ENCODE measurements at regions not wholly inside any gene's neighbourhood (a gene's known extent, or its start where the extent isn't known, plus 50 kb on each side); places are given as distances from the start of the nearest gene placed in this dataset.

DNA sequence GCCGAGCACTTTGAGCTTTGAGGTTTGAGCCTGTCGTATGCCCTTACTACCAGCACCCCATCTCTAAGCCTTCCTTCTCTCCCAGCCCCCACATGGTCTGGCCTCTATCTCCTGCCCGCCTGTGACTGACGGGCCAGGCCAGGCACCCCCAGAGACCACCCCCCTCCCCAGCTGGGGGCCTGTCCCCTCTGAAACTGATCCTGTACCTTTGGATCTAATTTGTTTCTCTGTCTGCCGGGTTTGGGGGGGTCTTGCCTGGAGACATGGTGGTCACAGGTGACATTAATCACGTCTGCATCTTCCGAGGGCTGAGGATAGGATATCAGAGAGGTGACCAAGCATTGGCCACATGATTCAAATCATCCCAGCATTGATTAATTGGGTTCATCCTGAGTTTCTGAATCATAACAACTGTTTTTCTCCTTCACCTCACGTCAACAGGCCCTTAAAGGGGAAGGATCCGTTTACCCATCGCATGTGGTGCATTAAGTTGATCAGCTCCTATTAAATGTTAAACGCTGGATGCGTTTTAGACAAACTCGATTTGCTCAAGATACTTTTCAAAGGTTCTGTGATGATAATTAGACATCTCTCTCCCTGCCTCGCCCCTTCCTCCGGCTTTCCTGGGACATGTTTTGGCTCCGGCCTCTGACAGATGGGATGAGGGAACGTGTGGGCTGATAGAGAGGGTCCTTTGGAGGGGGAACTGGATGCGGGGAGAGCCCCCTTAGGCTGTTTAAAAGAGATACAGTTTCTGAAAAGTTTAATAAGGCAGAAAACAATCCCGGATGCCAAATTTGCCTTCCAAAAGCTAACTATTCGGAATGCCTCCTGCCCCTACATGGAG, 63.3 kb upstream of the TBX3 start:
- Histone ChIP-seq H3K27me3 (ENCODE audit: insufficient read depth, low read length) (no peaks in the 10 kb centered on the region; the same call in 1 of the 2 replicates), H3K79me2 (ENCODE audit: insufficient read depth, low read length) (no peaks in the 10 kb centered on the region), H3K27ac (ENCODE audit: low read depth, low read length, poor library complexity, severe bottlenecking) (no peak overlapping the region), H2AFZ (ENCODE audit: low read length) (no peak overlapping the region), H3K4me1 (ENCODE audit: insufficient read depth, low read length, severe bottlenecking) (no peaks in the 10 kb centered on the region), H3K9me2 (ENCODE audit: low read depth, low read length) (no peaks in the 10 kb centered on the region), H3K36me3 (ENCODE audit: insufficient read depth, low read length) (no peaks in the 10 kb centered on the region), H3K9ac (ENCODE audit: low read length) (no peak overlapping the region), H4K20me1 (ENCODE audit: insufficient read depth, low read length) (no peaks in the 10 kb centered on the region), H3K4me3 (ENCODE audit: low read depth, low read length, poor library complexity, severe bottlenecking) (no peak overlapping the region), H3K9me3 (ENCODE audit: low read length) (no peaks in the 10 kb centered on the region), H3K4me2 (ENCODE audit: low read length) (no peak overlapping the region), H3F3A (ENCODE audit: insufficient read depth, low read length) (no peaks in the 10 kb centered on the region)
- TF ChIP-seq, protein P1, sequence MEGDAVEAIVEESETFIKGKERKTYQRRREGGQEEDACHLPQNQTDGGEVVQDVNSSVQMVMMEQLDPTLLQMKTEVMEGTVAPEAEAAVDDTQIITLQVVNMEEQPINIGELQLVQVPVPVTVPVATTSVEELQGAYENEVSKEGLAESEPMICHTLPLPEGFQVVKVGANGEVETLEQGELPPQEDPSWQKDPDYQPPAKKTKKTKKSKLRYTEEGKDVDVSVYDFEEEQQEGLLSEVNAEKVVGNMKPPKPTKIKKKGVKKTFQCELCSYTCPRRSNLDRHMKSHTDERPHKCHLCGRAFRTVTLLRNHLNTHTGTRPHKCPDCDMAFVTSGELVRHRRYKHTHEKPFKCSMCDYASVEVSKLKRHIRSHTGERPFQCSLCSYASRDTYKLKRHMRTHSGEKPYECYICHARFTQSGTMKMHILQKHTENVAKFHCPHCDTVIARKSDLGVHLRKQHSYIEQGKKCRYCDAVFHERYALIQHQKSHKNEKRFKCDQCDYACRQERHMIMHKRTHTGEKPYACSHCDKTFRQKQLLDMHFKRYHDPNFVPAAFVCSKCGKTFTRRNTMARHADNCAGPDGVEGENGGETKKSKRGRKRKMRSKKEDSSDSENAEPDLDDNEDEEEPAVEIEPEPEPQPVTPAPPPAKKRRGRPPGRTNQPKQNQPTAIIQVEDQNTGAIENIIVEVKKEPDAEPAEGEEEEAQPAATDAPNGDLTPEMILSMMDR (IDR thresholded peaks at IDR 0.05; ENCODE audit: low read length) = no peak

DNA sequence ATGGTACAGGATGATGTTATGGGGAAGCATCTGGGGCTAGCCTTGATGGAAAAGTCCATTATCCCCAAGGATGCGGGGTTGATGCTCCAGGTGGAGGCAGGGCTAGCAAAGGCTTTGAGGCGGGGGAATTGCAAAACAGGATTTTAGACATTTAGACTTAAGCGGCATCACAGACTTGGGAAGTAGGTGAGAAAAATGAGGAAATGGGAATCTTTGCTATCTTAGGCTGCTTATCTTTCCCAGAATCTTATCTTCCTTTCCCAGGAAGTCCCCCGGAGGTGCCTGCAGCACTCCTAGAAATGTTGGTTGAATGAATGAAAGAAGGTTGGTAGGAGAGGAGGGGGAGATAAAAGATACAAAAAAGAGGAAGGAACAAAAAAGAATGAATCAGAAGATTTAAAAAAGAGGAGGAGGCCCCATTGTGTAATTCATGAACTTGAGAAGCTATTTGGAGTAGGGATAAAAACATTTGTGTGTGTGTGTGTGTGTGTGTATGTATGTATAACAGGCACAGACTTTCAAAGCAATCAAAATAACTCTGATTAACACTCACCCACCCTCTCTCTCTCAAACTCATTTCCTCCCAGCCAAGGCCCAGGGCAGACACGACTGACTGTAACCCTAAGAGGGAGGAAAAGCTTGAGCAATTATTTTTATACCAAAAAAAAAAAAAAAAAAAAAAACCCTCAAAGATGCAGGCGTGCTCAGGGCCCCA, 62.5 kb upstream of the TBX3 start:
- H3K9ac ChIP-seq (ENCODE audit: low read length) = no peak overlapping the region
- no peaks in the 10 kb centered on the region; the same call in 1 of the 2 replicates for H3K27me3 ChIP-seq (ENCODE audit: insufficient read depth, low read length)
- H3K4me3 ChIP-seq (ENCODE audit: low read depth, low read length, poor library complexity, severe bottlenecking) = no peak overlapping the region
- no peak overlapping the region for H2AFZ ChIP-seq (ENCODE audit: low read length)
- no peaks in the 10 kb centered on the region for H3F3A ChIP-seq (ENCODE audit: insufficient read depth, low read length)
- H3K9me3 ChIP-seq (ENCODE audit: low read length) = no peaks in the 10 kb centered on the region
- no peak overlapping the region for H3K27ac ChIP-seq (ENCODE audit: low read depth, low read length, poor library complexity, severe bottlenecking)
- no peak overlapping the region for H3K4me2 ChIP-seq (ENCODE audit: low read length)
- H3K9me2 ChIP-seq (ENCODE audit: low read depth, low read length) = no peaks in the 10 kb centered on the region
- no peaks in the 10 kb centered on the region for H3K4me1 ChIP-seq (ENCODE audit: insufficient read depth, low read length, severe bottlenecking)
- H3K36me3 ChIP-seq (ENCODE audit: insufficient read depth, low read length) = no peaks in the 10 kb centered on the region
- H3K79me2 ChIP-seq (ENCODE audit: insufficient read depth, low read length) = no peaks in the 10 kb centered on the region
- TF ChIP-seq, protein P1 (IDR thresholded peaks at IDR 0.05; ENCODE audit: low read length) = no peak
- no peak for TF ChIP-seq EZH2 (IDR thresholded peaks at IDR 0.05; ENCODE audit: borderline replicate concordance, low read length)
- H4K20me1 ChIP-seq (ENCODE audit: insufficient read depth, low read length) = no peaks in the 10 kb centered on the region

DNA sequence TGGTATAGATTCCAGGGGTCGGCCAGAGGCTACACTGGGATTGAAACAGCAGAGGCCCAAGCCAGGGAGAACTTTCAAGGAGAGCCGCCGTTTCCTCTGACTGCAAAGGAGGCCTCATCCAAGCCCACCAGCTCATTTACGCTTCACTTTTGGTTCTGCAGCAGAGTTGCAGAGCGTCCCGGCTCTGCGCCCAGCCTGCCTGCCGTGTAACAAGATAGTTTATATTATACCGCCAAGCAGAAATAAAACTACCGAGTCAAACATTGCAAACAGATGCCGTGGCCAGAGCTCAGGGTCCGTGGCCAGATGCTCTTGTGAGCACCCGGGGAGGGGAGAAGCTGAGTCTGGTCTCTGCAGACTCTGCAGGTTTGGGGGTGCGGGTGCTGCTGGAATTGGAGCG, 60.7 kb upstream of the TBX3 start:
- no peaks in the 10 kb centered on the region for H3F3A ChIP-seq (ENCODE audit: insufficient read depth, low read length)
- H3K4me2 ChIP-seq (ENCODE audit: low read length) = no peak overlapping the region
- H3K9me3 ChIP-seq (ENCODE audit: low read length) = no peaks in the 10 kb centered on the region
- H3K9ac ChIP-seq (ENCODE audit: low read length) = no peak overlapping the region
- no peak for TF ChIP-seq EZH2 (IDR thresholded peaks at IDR 0.05; ENCODE audit: borderline replicate concordance, low read length)
- TF ChIP-seq, protein P1 (IDR thresholded peaks at IDR 0.05; ENCODE audit: low read length) = no peak
- H3K79me2 ChIP-seq (ENCODE audit: insufficient read depth, low read length) = no peaks in the 10 kb centered on the region
- no peak overlapping the region for H3K27ac ChIP-seq (ENCODE audit: low read depth, low read length, poor library complexity, severe bottlenecking)
- H3K9me2 ChIP-seq (ENCODE audit: low read depth, low read length) = no peaks in the 10 kb centered on the region
- no peak overlapping the region for H2AFZ ChIP-seq (ENCODE audit: low read length)
- H3K36me3 ChIP-seq (ENCODE audit: insufficient read depth, low read length) = no peaks in the 10 kb centered on the region
- no peaks in the 10 kb centered on the region; the same call in 1 of the 2 replicates for H3K27me3 ChIP-seq (ENCODE audit: insufficient read depth, low read length)
- no peak overlapping the region for H3K4me3 ChIP-seq (ENCODE audit: low read depth, low read length, poor library complexity, severe bottlenecking)
- no peaks in the 10 kb centered on the region for H3K4me1 ChIP-seq (ENCODE audit: insufficient read depth, low read length, severe bottlenecking)
- H4K20me1 ChIP-seq (ENCODE audit: insufficient read depth, low read length) = no peaks in the 10 kb centered on the region

Data from OCI-LY1 (cell line).